ENCODE measurements at regions not wholly inside any gene's neighbourhood (a gene's known extent, or its start where the extent isn't known, plus 50 kb on each side); places are given as distances from the start of the nearest gene placed in this dataset.

GRCh38 chr2:120898961-120899750 is 163.5 kb downstream of the GLI2 start:
- no peak for DNase-seq (ENCODE audit: low spot score)

GRCh38 chr2:120899771-120900170 is 164.1 kb downstream of the GLI2 start:
- DNase-seq (ENCODE audit: low spot score), result no peak

DNA sequence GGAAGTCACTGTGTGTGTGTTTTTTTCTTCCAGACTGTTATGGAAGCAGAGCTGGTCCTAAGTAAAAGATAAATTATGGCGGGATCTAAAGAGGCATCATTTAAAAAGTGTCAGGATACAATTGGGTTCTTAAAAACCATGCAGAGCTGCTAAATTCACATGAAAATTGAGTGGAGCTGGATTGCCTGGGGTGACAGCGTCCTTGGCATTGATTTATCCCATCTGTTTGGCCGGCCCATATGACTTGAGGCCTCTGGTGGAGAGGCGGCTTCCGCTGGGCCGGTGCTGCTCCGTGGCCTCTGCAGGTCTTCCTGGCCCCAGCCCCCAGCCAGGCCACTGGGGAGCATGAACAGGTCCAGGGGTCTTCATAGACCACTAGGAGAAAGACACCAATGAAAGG is 165.5 kb downstream of the GLI2 start:
- DNase-seq (ENCODE audit: low spot score), result no peak

DNA sequence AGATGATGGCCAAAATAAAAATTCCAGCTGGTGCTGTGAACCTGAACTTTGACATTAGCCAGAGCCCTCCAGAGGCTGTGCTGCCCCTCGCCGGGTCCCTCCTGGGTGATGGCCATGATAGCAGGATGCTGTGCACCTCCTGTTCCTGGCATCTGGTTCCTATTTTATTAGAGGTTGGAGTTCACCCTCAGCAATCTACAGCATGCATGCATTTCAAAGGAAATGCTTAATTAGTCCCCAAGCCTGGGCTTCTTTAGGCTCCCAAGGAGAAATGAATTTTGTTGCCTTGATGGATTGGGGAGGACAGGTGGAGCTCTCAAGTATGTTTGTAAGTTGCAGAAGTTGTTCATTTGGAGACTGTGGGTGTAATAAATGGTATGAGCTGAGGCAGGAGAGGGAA is 166.9 kb downstream of the GLI2 start:
- no peak for DNase-seq (ENCODE audit: low spot score)

GRCh38 chr2:120904379-120904778 is 168.7 kb downstream of the GLI2 start:
- no peak for DNase-seq (ENCODE audit: low spot score)

GRCh38 chr2:120904830-120905234 is 169.2 kb downstream of the GLI2 start:
- DNase-seq (ENCODE audit: low spot score), result no peak

- no peak for DNase-seq (ENCODE audit: low spot score)
Observed at GRCh38 chr2:120905298-120905697, 169.6 kb downstream of the GLI2 start.

GRCh38 chr2:120905824-120906571 is 170.3 kb downstream of the GLI2 start:
- DNase-seq (ENCODE audit: low spot score), result no peak

GRCh38 chr2:120906914-120907313 is 171.2 kb downstream of the GLI2 start:
- no peak for DNase-seq (ENCODE audit: low spot score)

DNA sequence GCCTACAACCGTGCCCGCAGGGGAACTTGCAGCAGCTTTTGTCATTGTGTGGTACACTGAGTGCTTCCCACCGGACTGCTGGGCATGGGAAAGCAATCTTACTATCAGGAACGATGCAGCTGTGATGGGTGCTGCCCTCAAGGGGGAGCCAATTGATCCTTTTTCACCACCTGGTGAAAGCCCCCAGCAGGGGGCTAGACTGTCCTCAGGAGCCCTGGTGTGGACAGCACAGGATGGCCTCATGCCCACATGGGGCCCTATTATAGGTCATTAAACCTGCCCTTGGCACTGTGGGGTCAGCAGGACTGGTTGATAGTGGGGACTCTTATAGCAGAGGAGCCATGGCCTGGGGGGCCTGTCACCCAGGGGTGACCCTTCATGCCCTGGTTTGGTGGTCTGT is 172.2 kb downstream of the GLI2 start:
- no peak for DNase-seq (ENCODE audit: low spot score)

GRCh38 chr2:120908314-120908975 is 172.8 kb downstream of the GLI2 start:
- no peak for DNase-seq (ENCODE audit: low spot score)

DNA sequence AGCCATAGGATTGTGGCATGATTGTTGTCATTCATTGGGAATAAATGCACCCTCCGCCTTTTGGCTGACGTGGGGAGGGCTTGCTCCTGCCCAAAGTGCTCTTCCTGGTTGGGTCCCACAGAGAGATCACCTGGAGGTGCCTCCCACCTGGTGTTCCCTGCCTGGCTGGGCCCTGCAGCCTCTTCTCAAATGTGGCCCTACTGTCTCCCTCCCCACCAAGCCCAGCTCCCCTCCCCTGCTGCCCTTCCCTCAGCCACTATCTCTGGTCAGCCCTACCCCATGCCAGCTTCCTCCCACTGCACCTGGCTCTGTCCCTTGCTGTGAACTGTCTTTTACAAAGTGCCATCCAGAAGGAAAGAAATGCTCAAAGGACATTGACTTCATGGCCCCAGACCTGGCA is 173.4 kb downstream of the GLI2 start:
- no peak for DNase-seq (ENCODE audit: low spot score)

- no peak for DNase-seq (ENCODE audit: low spot score)
Observed at GRCh38 chr2:120910164-120910563, 174.5 kb downstream of the GLI2 start.

DNA sequence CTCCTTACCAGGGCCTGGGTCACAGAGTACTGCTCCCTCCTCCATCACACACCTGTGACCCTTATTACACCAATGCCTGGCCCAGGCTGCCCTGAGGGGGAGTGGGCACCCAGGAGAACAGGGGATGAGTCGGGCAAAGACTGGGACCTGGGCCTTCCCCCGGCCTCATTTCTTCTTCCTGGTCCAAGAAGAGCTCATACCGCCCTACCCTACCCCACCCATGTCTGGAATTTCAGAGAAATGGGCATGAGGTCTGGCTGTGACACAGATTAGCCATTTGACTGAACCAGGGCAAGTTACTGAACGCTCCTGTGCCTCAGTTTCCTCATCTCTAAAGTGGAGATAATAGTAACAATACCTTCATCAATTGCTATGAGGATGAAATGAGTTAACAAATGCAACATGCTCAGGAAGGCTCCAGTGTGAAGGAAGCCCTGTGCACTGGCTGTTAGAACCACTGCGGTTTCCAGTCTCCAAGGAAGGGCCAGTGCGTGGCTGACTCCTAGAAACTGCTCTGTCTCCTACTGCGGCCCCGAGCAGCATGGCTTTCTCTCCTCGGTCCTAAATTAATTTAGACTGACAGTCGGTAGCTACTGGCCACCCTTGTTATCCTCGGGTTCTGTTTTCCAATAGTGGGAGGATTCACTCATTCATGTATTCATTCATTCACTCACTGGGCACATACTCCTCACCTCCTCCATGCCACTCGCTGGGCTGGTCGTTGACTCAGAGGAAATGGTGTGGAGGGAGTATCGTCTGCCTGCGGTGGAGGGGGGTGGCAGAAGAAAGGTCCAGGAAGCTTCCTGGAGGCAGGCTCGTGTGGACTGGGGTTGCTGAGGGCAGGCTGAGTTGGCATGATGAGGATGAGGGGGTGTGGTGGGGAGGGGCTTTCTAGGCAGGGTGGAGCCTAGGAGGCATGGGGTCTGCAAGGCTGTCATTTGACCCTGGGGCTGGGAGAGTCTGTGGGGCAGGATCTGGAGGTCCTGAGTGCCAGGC is 175.6 kb downstream of the GLI2 start:
- peak; percentile 28 for DNase-seq (ENCODE audit: low spot score)

GRCh38 chr2:120912101-120912985 is 176.7 kb downstream of the GLI2 start:
- peak; percentile 80 for DNase-seq (ENCODE audit: low spot score)

- DNase-seq (ENCODE audit: low spot score), result no peak
Observed at GRCh38 chr2:120913972-120914838, 178.5 kb downstream of the GLI2 start.

GRCh38 chr2:120914839-120915521 is 179.3 kb downstream of the GLI2 start:
- DNase-seq (ENCODE audit: low spot score), result peak; percentile 94

DNA sequence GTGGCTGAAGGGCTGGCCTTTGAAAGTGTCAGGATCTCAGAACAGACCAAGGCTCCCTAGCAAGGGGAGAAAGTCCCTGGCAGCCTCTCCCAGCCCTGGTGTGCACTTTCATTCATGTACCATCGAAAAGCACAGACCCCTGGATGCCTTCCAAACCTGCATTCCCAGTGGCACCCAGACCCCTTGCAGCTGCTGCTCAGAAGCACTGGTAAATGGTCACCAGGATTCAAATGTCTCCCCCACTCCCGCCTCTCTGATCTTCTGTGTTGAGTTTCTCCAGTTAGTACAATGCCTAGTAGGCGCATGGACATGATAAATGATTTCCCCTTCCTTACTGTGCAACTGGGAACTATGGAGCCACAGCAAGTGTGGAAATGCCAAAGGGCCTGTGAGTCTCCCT is 180.0 kb downstream of the GLI2 start:
- DNase-seq (ENCODE audit: low spot score), result no peak

- DNase-seq (ENCODE audit: low spot score), result no peak
Observed at GRCh38 chr2:120916446-120916845, 180.8 kb downstream of the GLI2 start.

Measured in COLO829 (cell line).